Thyroid gland (tissue), 4 donors: ENCODE measurements at regions not wholly inside any gene's neighbourhood (a gene's known extent, or its start where the extent isn't known, plus 50 kb on each side); places are given as distances from the start of the nearest gene placed in this dataset.
"Not testable (repeated sequence)": the region's sequence is repeated elsewhere in the genome, so short reads cannot be mapped to it uniquely, and the experiment has no call there.

Experiments
- DNase-seq, 2 donors: peaks; one replicate each; pipeline ENCODE4 v3.0.0-alpha.2; 2019
- H3K27ac ChIP-seq, 3 donors: fragments of 200-600 bp; sonication (generic); 1 replicate in 2 of 3; 2 replicates in 1 of 3; pipeline ENCODE4 v1.5.1; 2016 to 2019; ENCODE audit warnings: mild to moderate bottlenecking in 1 of 3, moderate library complexity in 1 of 3
- H3K27me3 ChIP-seq: fragments of 200-600 bp; sonication (generic); one replicate; pipeline ENCODE4 v1.5.1; 2019
- H3K36me3 ChIP-seq, 2 donors: fragments of 200-600 bp; sonication (generic); one replicate each; pipeline ENCODE4 v1.5.1; 2016 to 2019
- H3K4me1 ChIP-seq, 2 donors: fragments of 200-600 bp; sonication (generic); one replicate each; pipeline ENCODE4 v1.5.1; 2017 to 2019
- H3K4me3 ChIP-seq, 3 donors: fragments of 200-600 bp; sonication (generic); replicated peaks in 1 of 3; 1 replicate in 2 of 3; 2 replicates in 1 of 3; pipeline ENCODE4 v1.5.1; 2016; ENCODE audit warnings: mild to moderate bottlenecking in 1 of 3
- H3K9me3 ChIP-seq: fragments of 200-600 bp; sonication (generic); one replicate; pipeline ENCODE4 v1.5.1; 2017
- POLR2A ChIP-seq, 2 donors: fragments of 450-650 bp; IDR thresholded peaks; one replicate each; pipeline ENCODE4 v1.6.1; 2017; ENCODE audit warnings: antibody characterized with exemption in 2 of 2, mild to moderate bottlenecking in 2 of 2, moderate library complexity in 1 of 2
- WGBS, 2 donors: methylation state at CpG; one replicate each; pipeline ENCODE4 v1.1.5; 2017; 5-methylcytosine and 5-hydroxymethylcytosine counted together
- intact Hi-C: fragments of 100-400 bp; cut with DNase I; formaldehyde crosslinking; loops from one replicate; pipeline ENCODE4 v1.15.1; 2023
- TF ChIP-seq, protein P1 (sequence below), 6 experiments: fragments of 200-600 bp in 3 of 6; fragments of 450-650 bp in 3 of 6; sonication (generic) in 3 of 6; IDR thresholded peaks; one replicate each; pipeline ENCODE4 v1.5.1; 2016 to 2019; ENCODE audit warnings: antibody characterized with exemption in 6 of 6, mild to moderate bottlenecking in 2 of 6, inconsistent platforms in 1 of 6, moderate library complexity in 1 of 6

DNA sequence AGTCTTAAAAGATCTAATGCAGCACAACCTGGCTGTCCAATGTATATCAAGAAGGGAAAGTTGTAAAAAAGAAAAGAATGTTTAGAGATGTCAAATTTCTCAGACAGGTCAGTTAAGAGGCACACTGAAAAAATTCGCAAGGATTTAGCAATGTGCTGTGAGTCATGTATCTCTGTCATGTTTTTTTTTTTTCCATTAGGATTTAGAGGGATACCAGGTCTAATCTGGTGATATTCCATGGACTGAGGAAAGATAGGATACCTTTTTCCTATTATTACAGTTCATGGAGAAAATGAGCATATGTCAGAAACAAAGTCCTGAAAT lies 815.4 kb upstream of the PCDH10 start:
- intact Hi-C loops, result no loop called here
- Histone ChIP-seq H3K9me3 (no peaks in the 10 kb centered on the region), H3K36me3 (no peaks in the 10 kb centered on the region), H3K27me3 (no peaks in the 10 kb centered on the region), H3K4me3 (no peak overlapping the region), H3K27ac (no peak overlapping the region), H3K4me1 (no peaks in the 10 kb centered on the region)
- WGBS, 2 donors, result 73 to 95% methylated on average over 1 of the region's 1 CpG
- DNase-seq, result no peak
- TF ChIP-seq POLR2A (IDR thresholded peaks at IDR 0.05), result no peak

DNA sequence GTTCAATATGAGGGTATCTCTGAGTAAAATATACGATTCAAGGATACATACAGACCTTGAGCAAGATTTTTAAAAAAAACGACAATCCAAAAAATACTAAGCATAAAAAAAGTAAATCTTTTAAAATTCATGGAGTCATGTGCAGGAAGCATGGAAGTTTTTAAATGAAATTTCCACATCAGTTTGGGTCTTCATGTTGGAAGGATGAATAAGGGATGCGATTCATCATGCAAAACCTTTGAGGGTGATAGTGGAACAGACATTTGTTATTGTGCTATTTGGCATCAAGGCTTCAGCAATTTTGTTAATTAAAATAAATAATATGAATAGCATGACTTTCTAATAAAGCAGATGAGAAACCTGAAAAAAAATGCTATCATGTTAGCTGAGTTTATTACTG lies 815.0 kb upstream of the PCDH10 start:
- no peaks in the 10 kb centered on the region for H3K9me3 ChIP-seq
- H3K27me3 ChIP-seq, result no peaks in the 10 kb centered on the region
- no peak overlapping the region for H3K27ac ChIP-seq
- 28 to 60% methylated on average over 3 of the region's 3 CpGs for WGBS, 2 donors
- DNase-seq, result no peak
- TF ChIP-seq, protein P1, sequence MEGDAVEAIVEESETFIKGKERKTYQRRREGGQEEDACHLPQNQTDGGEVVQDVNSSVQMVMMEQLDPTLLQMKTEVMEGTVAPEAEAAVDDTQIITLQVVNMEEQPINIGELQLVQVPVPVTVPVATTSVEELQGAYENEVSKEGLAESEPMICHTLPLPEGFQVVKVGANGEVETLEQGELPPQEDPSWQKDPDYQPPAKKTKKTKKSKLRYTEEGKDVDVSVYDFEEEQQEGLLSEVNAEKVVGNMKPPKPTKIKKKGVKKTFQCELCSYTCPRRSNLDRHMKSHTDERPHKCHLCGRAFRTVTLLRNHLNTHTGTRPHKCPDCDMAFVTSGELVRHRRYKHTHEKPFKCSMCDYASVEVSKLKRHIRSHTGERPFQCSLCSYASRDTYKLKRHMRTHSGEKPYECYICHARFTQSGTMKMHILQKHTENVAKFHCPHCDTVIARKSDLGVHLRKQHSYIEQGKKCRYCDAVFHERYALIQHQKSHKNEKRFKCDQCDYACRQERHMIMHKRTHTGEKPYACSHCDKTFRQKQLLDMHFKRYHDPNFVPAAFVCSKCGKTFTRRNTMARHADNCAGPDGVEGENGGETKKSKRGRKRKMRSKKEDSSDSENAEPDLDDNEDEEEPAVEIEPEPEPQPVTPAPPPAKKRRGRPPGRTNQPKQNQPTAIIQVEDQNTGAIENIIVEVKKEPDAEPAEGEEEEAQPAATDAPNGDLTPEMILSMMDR (IDR thresholded peaks at IDR 0.05), result no peak
- TF ChIP-seq POLR2A (IDR thresholded peaks at IDR 0.05), result no peak
- no peaks in the 10 kb centered on the region for H3K4me1 ChIP-seq
- H3K4me3 ChIP-seq, result no peak overlapping the region
- intact Hi-C loops, result no loop called here
- H3K36me3 ChIP-seq, result no peaks in the 10 kb centered on the region

DNA sequence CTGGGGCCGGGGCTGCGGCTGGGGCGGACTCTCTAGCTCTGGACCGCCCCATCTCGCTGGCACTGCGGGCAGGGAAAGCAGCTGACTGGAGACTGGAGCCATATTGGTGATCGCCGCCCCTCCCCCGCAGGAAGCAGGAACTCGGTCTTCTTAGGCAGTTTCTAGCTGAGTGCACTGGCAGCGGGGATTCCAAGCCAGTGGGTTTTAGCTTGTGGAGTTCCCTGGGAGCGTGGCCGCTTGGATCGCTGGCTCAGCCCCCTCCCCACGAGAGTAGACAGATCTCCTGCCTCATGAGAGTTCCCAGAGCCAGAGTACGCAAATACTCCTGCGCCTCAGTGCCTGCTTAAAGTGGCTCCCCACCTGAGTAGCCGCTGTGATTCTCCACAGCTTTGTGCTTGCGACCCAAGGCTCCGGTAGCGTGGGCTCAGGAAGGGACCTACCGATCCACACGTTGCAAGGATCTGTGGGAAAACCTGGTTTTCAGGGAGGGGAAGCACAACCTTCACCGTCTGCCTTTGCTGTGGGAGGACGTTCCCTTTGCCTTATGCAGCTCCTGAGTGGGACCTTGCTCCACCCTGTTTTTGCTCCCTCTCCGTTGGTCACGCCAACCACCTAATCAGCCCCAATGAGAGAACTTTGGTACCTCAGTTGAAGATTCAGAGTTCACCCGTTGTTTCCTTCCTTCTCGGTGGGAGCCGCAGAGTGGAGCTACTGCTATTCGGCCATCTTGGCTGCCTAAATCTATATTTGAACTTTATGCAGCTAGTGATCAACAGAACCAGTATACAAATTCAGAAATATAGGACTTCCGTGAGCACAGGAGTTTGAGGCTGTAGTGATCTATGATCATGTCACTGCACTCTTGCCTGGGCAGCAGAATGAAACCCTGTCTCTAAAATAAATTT lies 803.9 kb upstream of the PCDH10 start:
- no peaks in the 10 kb centered on the region for H3K9me3 ChIP-seq
- no peak for DNase-seq
- no peak overlapping the region for H3K4me3 ChIP-seq
- H3K4me1 ChIP-seq, result no peaks in the 10 kb centered on the region
- no peak overlapping the region for H3K27ac ChIP-seq
- 95 to 97% methylated on average over 30 to 31 of the region's 32 CpGs for whole genome bisulfite sequencing, 2 donors
- intact Hi-C loops, result no loop called here
- H3K36me3 ChIP-seq, result no peaks in the 10 kb centered on the region
- no peaks in the 10 kb centered on the region for H3K27me3 ChIP-seq
- no peak for TF ChIP-seq POLR2A (IDR thresholded peaks at IDR 0.05)
- TF ChIP-seq, protein P1 (IDR thresholded peaks at IDR 0.05), result no peak

DNA sequence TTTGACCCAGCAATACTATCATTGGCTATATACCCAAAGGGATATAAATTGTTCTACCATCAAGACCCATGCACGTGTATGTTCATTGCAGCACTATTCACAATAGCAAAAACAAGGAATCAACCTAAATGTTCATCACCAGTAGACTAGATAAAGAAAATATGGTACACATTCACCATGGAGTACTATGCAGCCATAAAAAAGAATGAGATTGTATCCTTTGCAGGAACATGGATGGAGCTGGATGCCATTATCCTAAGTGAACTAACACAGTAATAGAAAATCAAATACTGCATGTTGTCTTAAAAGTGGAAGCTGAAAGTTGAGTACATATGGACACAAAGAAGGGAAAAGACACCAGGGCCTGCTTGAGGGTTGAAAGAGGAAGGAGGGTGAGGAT lies 803.1 kb upstream of the PCDH10 start:
- no peaks in the 10 kb centered on the region for H3K36me3 ChIP-seq
- intact Hi-C loops, result no loop called here
- H3K9me3 ChIP-seq, result no peaks in the 10 kb centered on the region
- no peak for TF ChIP-seq POLR2A (IDR thresholded peaks at IDR 0.05)
- TF ChIP-seq, protein P1 (IDR thresholded peaks at IDR 0.05), result no peak
- no peaks in the 10 kb centered on the region for H3K27me3 ChIP-seq
- no peak overlapping the region for H3K27ac ChIP-seq
- no peak overlapping the region for H3K4me3 ChIP-seq
- 89 to 100% methylated on average over 1 of the region's 1 CpG for WGBS, 2 donors
- no peak for DNase-seq
- H3K4me1 ChIP-seq, result no peaks in the 10 kb centered on the region

DNA sequence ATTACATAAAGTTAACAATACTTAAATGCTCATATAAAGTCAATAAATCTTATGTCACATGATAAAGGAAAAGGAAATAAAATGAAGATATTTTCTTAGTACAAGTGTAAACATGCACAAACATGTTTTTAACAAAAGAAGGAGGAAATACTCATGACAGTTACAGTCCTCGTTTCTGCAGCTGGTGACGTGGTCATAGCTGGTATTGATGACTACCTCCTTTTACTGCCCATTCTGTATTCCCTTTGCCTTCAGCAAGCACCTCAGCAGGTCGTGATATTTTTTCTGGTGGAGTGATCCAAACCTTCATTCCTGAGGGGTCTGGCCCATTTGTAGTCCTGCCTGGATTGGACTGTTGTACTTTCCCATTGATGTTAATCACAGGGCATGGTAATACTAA lies 797.5 kb upstream of the PCDH10 start:
- H3K36me3 ChIP-seq, DNase-seq, H3K27ac ChIP-seq, intact Hi-C loops, H3K4me3 ChIP-seq, H3K27me3 ChIP-seq, H3K4me1 ChIP-seq, H3K9me3 ChIP-seq: not testable (repeated sequence)
- WGBS, 2 donors, result 80 to 81% methylated on average over 3 of the region's 3 CpGs

DNA sequence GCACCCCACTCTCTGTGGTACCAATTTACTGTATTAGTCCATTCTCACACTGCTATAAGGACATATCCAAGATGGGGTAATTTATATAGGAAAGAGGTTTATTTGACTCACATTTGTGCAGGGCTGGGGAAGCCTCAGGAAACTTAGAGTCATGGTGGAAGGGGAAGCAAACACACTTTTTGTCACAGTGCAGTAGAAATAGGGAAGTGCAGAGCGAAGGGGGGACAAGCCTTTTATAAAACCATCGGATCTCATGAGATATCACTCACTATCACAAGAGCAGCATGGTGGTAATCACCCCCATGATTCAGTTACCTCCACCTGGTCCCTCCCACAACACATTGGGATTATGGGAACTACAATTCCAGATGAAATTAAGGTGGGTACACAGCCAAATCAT lies 766.9 kb upstream of the PCDH10 start:
- intact Hi-C loops, result no loop called here
- no peaks in the 10 kb centered on the region for H3K36me3 ChIP-seq
- no peak for DNase-seq
- TF ChIP-seq POLR2A (IDR thresholded peaks at IDR 0.05), result no peak
- TF ChIP-seq, protein P1 (IDR thresholded peaks at IDR 0.05), result no peak
- no peak overlapping the region for H3K4me3 ChIP-seq
- WGBS, 2 donors, result 93 to 100% methylated on average over 2 of the region's 2 CpGs
- H3K9me3 ChIP-seq, result no peaks in the 10 kb centered on the region
- no peaks in the 10 kb centered on the region for H3K4me1 ChIP-seq
- H3K27ac ChIP-seq, result no peak overlapping the region
- no peaks in the 10 kb centered on the region for H3K27me3 ChIP-seq
